Stimulated activated CD4-positive, alpha-beta T cell treated with anti-CD3 and anti-CD28 coated beads, TNF-alpha, amount 100 ng/mL, for 24 hours (primary cell): ENCODE measurements at regions not wholly inside any gene's neighbourhood (a gene's known extent, or its start where the extent isn't known, plus 50 kb on each side); places are given as distances from the start of the nearest gene placed in this dataset.

Experiments used
- DNase-seq, 3 experiments: peaks; one replicate each; pipeline ENCODE4 v3.0.0-alpha.2; 2020; ENCODE audit warnings: low read depth in 3 of 3

DNA sequence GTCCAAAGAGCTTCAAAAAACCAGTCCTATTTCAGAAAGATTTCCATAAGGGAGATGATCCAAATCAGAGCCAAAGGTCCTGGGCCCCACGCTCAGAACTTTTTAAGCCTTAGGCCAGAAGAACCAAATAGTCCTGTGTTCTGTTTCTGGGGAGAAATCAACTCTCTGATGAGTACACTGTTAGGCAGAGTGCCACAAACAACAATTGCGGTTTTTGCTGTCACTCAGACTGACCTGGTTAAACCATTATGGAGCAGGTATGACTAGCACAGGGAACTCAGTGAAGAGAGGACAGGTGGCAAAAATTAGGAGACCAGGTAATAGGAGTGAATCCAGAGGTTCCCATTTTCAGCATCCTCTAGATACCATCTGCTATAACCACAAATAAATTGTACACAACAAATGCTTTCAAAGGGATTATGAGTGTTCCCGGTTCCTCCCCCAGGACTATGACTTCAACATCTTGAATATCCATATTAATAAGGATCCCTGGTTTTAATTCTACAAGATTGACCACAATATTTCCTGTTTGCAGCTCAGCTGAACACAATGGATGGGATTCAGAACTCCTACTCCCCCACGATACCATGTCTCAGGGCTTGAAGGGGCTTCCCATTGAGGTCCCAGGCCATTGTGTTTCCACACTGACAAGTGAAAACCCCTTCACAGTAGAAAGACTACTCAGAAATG, 52.1 kb upstream of the FREM1 start:
- no peak for DNase-seq

DNA sequence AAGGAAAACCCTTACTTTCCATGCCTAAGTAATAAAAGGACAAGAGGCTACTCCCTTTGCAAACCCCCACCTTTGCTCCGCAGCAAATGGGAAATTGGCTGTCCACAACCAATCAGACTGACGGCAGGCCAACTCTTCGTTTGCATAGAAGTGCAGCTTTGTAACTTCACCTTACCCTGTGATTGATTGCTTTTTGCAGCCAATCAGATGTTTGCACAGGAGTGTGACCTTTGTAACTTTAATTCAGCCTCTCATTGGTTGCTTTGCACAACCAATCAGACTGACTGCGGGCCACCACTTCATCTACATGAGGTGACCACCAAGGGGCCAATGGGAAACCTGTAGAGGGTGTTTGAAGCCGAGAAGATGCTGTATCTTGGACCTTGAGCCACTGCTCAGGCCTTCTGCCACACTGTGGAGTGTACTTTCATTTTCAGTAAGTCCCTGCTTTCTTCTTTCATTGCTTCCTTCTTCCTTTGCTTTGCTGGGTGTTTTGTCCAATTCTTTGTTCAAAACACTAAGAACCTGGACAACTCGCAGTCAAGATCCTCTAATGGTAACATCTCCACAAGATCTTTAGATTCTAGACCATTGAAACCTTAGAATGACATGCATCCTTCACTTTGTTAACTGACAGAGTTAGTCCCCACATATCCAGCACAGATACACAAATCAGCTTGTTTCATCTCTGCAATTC, 51.3 kb upstream of the FREM1 start:
- no peak for DNase-seq

DNA sequence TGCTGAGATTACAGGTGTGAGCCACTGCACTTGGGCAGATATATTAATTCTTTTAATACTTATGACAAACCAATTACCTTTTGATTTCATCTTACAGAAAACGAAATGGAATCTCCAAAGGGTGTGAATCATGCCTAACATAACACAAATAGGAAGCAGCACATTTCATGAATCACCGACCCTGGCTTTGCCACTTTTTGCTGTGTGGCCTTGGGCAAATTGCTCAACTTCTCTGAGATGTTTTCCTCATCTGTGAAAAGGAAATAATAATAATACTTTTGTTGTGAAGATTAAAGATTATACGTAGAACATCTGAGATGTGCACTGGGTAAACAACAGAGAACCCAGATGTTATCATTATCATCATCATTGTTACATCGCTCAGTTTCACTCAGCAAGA, 50.7 kb upstream of the FREM1 start:
- no peak for DNase-seq
